ENCODE measurements at regions not wholly inside any gene's neighbourhood (a gene's known extent, or its start where the extent isn't known, plus 50 kb on each side); places are given as distances from the start of the nearest gene placed in this dataset.

DNA sequence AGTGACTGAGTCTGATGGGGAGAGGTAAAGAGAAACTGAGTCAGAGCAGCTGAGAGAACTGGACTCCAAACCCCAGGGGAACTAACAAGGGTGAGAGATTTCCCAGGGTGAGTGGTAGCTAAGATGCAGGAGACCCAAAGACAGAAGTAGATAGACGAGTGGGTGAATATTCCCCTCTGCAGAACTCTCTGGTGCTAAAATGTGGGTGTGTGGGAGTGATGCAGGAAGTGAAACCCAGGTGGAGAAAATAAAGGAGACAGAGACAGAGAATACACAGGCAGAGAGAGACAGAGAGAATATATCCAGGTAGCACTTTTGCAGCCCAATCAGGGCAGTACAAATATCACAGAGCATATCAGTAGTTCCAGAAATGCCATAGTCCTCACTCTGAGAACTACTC lies 212.5 kb upstream of the ZIC3 start:
- TF ChIP-seq, protein P1, sequence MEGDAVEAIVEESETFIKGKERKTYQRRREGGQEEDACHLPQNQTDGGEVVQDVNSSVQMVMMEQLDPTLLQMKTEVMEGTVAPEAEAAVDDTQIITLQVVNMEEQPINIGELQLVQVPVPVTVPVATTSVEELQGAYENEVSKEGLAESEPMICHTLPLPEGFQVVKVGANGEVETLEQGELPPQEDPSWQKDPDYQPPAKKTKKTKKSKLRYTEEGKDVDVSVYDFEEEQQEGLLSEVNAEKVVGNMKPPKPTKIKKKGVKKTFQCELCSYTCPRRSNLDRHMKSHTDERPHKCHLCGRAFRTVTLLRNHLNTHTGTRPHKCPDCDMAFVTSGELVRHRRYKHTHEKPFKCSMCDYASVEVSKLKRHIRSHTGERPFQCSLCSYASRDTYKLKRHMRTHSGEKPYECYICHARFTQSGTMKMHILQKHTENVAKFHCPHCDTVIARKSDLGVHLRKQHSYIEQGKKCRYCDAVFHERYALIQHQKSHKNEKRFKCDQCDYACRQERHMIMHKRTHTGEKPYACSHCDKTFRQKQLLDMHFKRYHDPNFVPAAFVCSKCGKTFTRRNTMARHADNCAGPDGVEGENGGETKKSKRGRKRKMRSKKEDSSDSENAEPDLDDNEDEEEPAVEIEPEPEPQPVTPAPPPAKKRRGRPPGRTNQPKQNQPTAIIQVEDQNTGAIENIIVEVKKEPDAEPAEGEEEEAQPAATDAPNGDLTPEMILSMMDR (IDR thresholded peaks at IDR 0.05), result no peak
- TF ChIP-seq POLR2AphosphoS5 (IDR thresholded peaks at IDR 0.05; ENCODE audit: low read depth, low read length) (no peak), SIN3A (IDR thresholded peaks at IDR 0.05; ENCODE audit: borderline replicate concordance, insufficient read depth, low read depth, low read length) (no peak), TCF7L2 (IDR thresholded peaks at IDR 0.05; ENCODE audit: low read depth, low read length) (no peak)
- TF ChIP-seq, protein P2, sequence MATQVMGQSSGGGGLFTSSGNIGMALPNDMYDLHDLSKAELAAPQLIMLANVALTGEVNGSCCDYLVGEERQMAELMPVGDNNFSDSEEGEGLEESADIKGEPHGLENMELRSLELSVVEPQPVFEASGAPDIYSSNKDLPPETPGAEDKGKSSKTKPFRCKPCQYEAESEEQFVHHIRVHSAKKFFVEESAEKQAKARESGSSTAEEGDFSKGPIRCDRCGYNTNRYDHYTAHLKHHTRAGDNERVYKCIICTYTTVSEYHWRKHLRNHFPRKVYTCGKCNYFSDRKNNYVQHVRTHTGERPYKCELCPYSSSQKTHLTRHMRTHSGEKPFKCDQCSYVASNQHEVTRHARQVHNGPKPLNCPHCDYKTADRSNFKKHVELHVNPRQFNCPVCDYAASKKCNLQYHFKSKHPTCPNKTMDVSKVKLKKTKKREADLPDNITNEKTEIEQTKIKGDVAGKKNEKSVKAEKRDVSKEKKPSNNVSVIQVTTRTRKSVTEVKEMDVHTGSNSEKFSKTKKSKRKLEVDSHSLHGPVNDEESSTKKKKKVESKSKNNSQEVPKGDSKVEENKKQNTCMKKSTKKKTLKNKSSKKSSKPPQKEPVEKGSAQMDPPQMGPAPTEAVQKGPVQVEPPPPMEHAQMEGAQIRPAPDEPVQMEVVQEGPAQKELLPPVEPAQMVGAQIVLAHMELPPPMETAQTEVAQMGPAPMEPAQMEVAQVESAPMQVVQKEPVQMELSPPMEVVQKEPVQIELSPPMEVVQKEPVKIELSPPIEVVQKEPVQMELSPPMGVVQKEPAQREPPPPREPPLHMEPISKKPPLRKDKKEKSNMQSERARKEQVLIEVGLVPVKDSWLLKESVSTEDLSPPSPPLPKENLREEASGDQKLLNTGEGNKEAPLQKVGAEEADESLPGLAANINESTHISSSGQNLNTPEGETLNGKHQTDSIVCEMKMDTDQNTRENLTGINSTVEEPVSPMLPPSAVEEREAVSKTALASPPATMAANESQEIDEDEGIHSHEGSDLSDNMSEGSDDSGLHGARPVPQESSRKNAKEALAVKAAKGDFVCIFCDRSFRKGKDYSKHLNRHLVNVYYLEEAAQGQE (IDR thresholded peaks at IDR 0.05; ENCODE audit: insufficient read depth in 1 of 2, low read depth in 2 of 2, low read length in 1 of 2), result no peak
